Esophagus squamous epithelium (tissue), 5 donors: ENCODE measurements at regions not wholly inside any gene's neighbourhood (a gene's known extent, or its start where the extent isn't known, plus 50 kb on each side); places are given as distances from the start of the nearest gene placed in this dataset.

ENCODE experiments used
- DNase-seq: peaks from one replicate; lab custom pipeline; 2025; lab: John Stamatoyannopoulos, UW
- H3K27ac ChIP-seq, 4 donors: fragments of 200-600 bp; sonication (generic); one replicate each; pipeline ENCODE4 v1.5.1; 2016 to 2019; ENCODE audit warnings: mild to moderate bottlenecking in 1 of 4
- H3K27me3 ChIP-seq, 4 donors: fragments of 200-600 bp; sonication (generic); 1 replicate in 3 of 4; 2 replicates in 1 of 4; pipeline versions ENCODE4 v1.5.1 to v1.6.0; 2017 to 2021; ENCODE audit warnings: antibody characterized with exemption in 1 of 4
- H3K36me3 ChIP-seq, 3 donors: fragments of 200-600 bp; sonication (generic); one replicate each; pipeline ENCODE4 v1.5.1; 2016 to 2019
- H3K4me1 ChIP-seq, 3 donors: fragments of 200-600 bp; sonication (generic); one replicate each; pipeline ENCODE4 v1.5.1; 2017 to 2019
- H3K4me3 ChIP-seq, 4 donors: fragments of 200-600 bp; sonication (generic); 1 replicate in 3 of 4; 2 replicates in 1 of 4; pipeline ENCODE4 v1.5.1; 2016 to 2019; ENCODE audit warnings: mild to moderate bottlenecking in 2 of 4, moderate library complexity in 1 of 4
- H3K9me3 ChIP-seq, 3 donors: fragments of 200-600 bp; sonication (generic); one replicate each; pipeline ENCODE4 v1.5.1; 2016 to 2019
- POLR2A ChIP-seq, 4 donors: fragments of 450-650 bp; IDR thresholded peaks; one replicate each; pipeline ENCODE4 v1.6.1; 2017; ENCODE audit warnings: antibody characterized with exemption in 4 of 4, mild to moderate bottlenecking in 4 of 4, moderate library complexity in 3 of 4
- WGBS, 2 donors: methylation state at CpG; one replicate each; pipeline ENCODE4 v1.1.5; 2018; 5-methylcytosine and 5-hydroxymethylcytosine counted together
- intact Hi-C: fragments of 100-400 bp; cut with DNase I; formaldehyde crosslinking; loops from one replicate; pipeline ENCODE4 v1.15.0; 2022
- TF ChIP-seq, protein P1 (sequence below), 6 experiments: fragments of 450-650 bp in 4 of 6; fragments of 200-600 bp in 2 of 6; sonication (generic) in 2 of 6; IDR thresholded peaks; one replicate each; pipeline ENCODE4 v1.5.1; 2016 to 2019; ENCODE audit warnings: antibody characterized with exemption in 6 of 6, mild to moderate bottlenecking in 4 of 6, moderate library complexity in 4 of 6
- donor health status: DM: yes; HTN: yes; CAD: no.

DNA sequence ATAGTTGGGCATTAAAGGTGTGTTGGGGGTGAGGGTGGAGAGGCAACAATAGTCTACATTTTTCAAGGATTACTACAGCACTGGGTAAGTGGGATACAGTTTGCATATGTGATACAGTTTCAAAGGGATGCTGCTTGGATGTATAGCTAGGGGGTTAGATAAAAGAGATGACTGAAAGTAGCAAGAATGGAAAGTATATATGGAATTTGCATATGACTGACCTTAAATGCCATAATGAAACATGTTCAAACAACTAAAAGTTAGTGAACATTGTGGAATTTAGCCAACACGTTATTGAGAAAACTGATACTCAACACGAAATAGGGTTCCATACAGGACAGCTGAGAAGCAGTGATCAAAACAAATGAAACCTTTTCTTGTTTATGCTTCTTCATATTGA, 124.8 kb upstream of the CHRM3 start:
- TF ChIP-seq, protein P1, sequence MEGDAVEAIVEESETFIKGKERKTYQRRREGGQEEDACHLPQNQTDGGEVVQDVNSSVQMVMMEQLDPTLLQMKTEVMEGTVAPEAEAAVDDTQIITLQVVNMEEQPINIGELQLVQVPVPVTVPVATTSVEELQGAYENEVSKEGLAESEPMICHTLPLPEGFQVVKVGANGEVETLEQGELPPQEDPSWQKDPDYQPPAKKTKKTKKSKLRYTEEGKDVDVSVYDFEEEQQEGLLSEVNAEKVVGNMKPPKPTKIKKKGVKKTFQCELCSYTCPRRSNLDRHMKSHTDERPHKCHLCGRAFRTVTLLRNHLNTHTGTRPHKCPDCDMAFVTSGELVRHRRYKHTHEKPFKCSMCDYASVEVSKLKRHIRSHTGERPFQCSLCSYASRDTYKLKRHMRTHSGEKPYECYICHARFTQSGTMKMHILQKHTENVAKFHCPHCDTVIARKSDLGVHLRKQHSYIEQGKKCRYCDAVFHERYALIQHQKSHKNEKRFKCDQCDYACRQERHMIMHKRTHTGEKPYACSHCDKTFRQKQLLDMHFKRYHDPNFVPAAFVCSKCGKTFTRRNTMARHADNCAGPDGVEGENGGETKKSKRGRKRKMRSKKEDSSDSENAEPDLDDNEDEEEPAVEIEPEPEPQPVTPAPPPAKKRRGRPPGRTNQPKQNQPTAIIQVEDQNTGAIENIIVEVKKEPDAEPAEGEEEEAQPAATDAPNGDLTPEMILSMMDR (IDR thresholded peaks at IDR 0.05), result no peak
- no peak for TF ChIP-seq POLR2A (IDR thresholded peaks at IDR 0.05)
- Histone ChIP-seq H3K27me3 (no peaks in the 10 kb centered on the region), H3K9me3 (no peaks in the 10 kb centered on the region), H3K4me3 (no peak overlapping the region), H3K36me3 (no peaks in the 10 kb centered on the region), H3K27ac (no peak overlapping the region), H3K4me1 (no peaks in the 10 kb centered on the region)
- intact Hi-C loops, result no loop called here
- WGBS, 2 donors, result 64 to 79% methylated on average over 2 of the region's 2 CpGs
- DNase-seq, result no peak

DNA sequence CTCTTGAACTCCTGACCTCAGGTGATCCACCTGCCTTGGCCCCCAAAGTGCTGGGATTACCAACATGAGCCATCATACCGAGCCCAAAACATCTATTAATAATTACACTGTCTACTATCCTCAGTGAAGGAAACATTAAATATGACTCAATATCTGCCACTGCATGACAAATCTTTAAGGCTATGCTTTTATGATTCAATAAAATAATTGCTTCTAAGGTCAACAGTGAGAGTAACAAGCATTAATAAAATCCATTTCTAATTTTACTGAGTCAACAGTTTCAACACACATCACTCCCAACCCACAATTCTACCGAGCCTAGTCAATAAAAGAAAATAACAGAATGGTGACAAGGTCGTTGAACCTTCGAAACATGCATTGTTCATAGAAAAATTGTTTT, 125.5 kb upstream of the CHRM3 start:
- DNase-seq, result no peak
- intact Hi-C loops, result no loop called here
- TF ChIP-seq, protein P1 (IDR thresholded peaks at IDR 0.05), result no peak
- no peak for TF ChIP-seq POLR2A (IDR thresholded peaks at IDR 0.05)
- H3K27me3 ChIP-seq, result no peaks in the 10 kb centered on the region
- no peak overlapping the region for H3K4me3 ChIP-seq
- H3K9me3 ChIP-seq, result no peaks in the 10 kb centered on the region
- H3K4me1 ChIP-seq, result no peaks in the 10 kb centered on the region
- H3K36me3 ChIP-seq, result no peaks in the 10 kb centered on the region
- 55 to 59% methylated on average over 4 of the region's 4 CpGs for WGBS, 2 donors
- H3K27ac ChIP-seq, result no peak overlapping the region

DNA sequence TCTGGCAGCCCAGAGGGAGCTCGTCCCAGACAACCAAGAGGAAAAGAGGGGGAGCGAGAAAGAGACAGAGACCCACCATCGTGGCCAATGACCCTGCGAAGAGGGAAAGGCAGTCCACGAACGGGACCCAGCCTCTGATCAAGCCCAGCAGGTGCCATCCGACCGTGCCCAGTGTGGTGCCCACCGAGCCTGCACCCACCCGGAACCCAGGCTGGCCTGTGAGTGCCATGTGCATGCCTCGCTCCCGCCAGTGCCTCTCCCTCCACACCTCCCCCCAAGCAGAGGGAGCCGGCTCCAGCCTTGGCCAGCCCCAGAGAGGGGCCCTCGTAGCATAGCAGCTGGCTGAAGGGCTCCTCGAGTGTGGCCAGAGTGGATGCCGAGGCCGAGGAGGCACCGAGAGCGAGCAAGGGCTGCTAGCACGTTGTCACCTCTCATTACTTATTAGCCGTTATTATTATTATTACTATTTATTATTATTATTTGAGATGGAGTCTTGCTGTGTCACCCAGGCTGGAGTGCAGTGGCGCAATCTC, 130.7 kb upstream of the CHRM3 start:
- 92 to 95% methylated on average over 10 to 12 of the region's 22 CpGs for WGBS, 2 donors
- Histone ChIP-seq H3K4me3 (no peak overlapping the region), H3K27me3 (no peaks in the 10 kb centered on the region), H3K4me1 (no peaks in the 10 kb centered on the region), H3K9me3 (no peaks in the 10 kb centered on the region), H3K36me3 (no peaks in the 10 kb centered on the region), H3K27ac (no peak overlapping the region)
- DNase-seq, result no peak
- TF ChIP-seq, protein P1 (IDR thresholded peaks at IDR 0.05), result no peak
- no peak for TF ChIP-seq POLR2A (IDR thresholded peaks at IDR 0.05)
- intact Hi-C loops, result no loop called here

DNA sequence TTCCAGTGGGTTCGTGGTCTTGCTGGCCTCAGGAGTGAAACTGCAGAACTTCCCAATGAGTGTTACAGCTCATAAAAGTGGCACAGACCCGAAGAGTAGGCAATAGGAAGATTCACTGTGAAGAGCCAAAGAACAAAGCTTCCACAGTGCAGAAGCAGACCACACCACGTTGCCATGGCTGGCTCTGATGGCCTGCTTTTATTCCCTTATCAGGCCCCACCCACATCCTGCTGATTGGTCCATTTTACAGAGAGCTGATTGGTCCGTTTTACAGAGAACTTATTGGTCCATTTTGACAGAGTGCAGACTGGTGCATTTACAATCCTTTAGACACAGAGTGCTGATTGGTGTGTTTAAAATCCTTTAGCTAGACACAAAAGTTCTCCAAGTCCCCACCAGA, 131.4 kb upstream of the CHRM3 start:
- no peak for TF ChIP-seq POLR2A (IDR thresholded peaks at IDR 0.05)
- TF ChIP-seq, protein P1 (IDR thresholded peaks at IDR 0.05), result no peak
- no peak for DNase-seq
- no peaks in the 10 kb centered on the region for H3K27me3 ChIP-seq
- intact Hi-C loops, result no loop called here
- H3K9me3 ChIP-seq, result no peaks in the 10 kb centered on the region
- H3K27ac ChIP-seq, result no peak overlapping the region
- H3K36me3 ChIP-seq, result no peaks in the 10 kb centered on the region
- WGBS, 2 donors, result 65 to 69% methylated on average over 3 to 4 of the region's 4 CpGs
- H3K4me3 ChIP-seq, result no peak overlapping the region
- no peaks in the 10 kb centered on the region for H3K4me1 ChIP-seq

DNA sequence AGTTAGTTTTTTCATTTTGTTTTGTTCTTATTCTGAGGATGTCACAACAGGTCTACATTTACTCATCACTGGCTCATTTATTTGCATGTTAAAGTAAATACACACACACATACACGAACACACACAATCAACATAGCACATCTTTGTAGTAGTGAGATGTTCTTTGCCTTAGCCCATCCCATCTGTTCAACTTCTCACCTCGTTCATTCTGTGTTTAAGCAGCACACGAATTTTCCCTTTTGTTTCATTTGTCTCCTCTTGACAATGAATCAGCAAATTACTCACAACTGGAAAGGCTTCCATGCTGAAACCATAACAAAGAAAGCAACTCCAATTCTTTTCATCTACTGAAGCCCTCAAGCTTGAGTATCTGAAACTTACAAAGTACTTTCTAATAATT, 133.3 kb upstream of the CHRM3 start:
- no peak for DNase-seq
- intact Hi-C loops, result no loop called here
- H3K27ac ChIP-seq, result peak overlapping the region in 2 of 4 donors; percentile 34 to 51
- no peaks in the 10 kb centered on the region for H3K27me3 ChIP-seq
- 13 to 20% methylated on average over 3 of the region's 3 CpGs for WGBS, 2 donors
- H3K4me3 ChIP-seq, result no peak overlapping the region
- H3K4me1 ChIP-seq, result no peaks in the 10 kb centered on the region
- TF ChIP-seq, protein P1 (IDR thresholded peaks at IDR 0.05), result no peak
- no peak for TF ChIP-seq POLR2A (IDR thresholded peaks at IDR 0.05)
- no peaks in the 10 kb centered on the region for H3K36me3 ChIP-seq
- no peaks in the 10 kb centered on the region for H3K9me3 ChIP-seq
